Endothelial cell (in vitro differentiated cells): ENCODE measurements at regions not wholly inside any gene's neighbourhood (a gene's known extent, or its start where the extent isn't known, plus 50 kb on each side); places are given as distances from the start of the nearest gene placed in this dataset.

Experiments
- DNase-seq: peaks from one replicate; pipeline ENCODE4 v3.0.0; 2021; ENCODE audit warnings: low spot score
- H3K27ac Mint-ChIP-seq: one replicate; pipeline ENCODE4 v1.8.0; 2021; ENCODE audit warnings: mixed read lengths, inconsistent platforms; ENCODE audit not compliant: unreplicated experiment
- H3K27me3 Mint-ChIP-seq: one replicate; pipeline ENCODE4 v1.8.0; 2021; ENCODE audit warnings: mild to moderate bottlenecking, moderate library complexity, mixed read lengths, inconsistent platforms; ENCODE audit not compliant: unreplicated experiment
- H3K36me3 Mint-ChIP-seq: one replicate; pipeline ENCODE4 v1.8.0; 2021; ENCODE audit warnings: mild to moderate bottlenecking, low read depth, mixed read lengths, inconsistent platforms; ENCODE audit not compliant: unreplicated experiment
- H3K4me1 Mint-ChIP-seq: one replicate; pipeline ENCODE4 v1.8.0; 2021; ENCODE audit warnings: mild to moderate bottlenecking, mixed read lengths, inconsistent platforms; ENCODE audit not compliant: unreplicated experiment
- H3K4me3 Mint-ChIP-seq: one replicate; pipeline ENCODE4 v1.8.0; 2021; ENCODE audit warnings: mild to moderate bottlenecking, mixed read lengths, inconsistent platforms; ENCODE audit not compliant: unreplicated experiment
- H3K9me3 Mint-ChIP-seq: one replicate; pipeline ENCODE4 v1.8.0; 2021; ENCODE audit warnings: mixed read lengths, inconsistent platforms; ENCODE audit not compliant: unreplicated experiment
- TF ChIP-seq, protein P1 (sequence below): fragments of 200-600 bp; sonication (generic); IDR thresholded peaks from one replicate; pipeline ENCODE4 v1.5.0; 2021; ENCODE audit warnings: antibody characterized with exemption; ENCODE audit not compliant: unreplicated experiment

DNA sequence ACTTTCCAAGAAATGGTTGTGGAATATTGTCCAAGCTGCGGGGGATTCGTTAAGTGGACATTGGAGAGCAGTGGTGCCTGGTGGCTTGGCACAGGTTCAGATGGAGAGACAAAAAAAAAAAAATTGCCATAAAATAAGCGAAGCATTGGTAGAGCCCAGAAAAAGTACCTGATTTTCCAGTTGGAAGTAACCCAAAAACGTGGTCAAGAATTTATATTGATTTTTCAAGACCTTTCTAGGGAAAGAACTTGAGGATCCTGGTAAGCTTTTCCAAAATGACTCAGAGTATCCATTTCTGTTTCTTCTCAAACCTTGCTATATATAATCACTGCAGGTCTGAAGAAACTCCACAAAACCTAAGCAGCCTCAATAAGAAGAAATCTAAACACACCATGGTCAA, 94.6 kb downstream of the ING1 start:
- H3K27me3 Mint-ChIP-seq, result peaks cover 4% of the 10 kb centered on the region
- no peak overlapping the region for H3K4me3 Mint-ChIP-seq
- TF ChIP-seq, protein P1, sequence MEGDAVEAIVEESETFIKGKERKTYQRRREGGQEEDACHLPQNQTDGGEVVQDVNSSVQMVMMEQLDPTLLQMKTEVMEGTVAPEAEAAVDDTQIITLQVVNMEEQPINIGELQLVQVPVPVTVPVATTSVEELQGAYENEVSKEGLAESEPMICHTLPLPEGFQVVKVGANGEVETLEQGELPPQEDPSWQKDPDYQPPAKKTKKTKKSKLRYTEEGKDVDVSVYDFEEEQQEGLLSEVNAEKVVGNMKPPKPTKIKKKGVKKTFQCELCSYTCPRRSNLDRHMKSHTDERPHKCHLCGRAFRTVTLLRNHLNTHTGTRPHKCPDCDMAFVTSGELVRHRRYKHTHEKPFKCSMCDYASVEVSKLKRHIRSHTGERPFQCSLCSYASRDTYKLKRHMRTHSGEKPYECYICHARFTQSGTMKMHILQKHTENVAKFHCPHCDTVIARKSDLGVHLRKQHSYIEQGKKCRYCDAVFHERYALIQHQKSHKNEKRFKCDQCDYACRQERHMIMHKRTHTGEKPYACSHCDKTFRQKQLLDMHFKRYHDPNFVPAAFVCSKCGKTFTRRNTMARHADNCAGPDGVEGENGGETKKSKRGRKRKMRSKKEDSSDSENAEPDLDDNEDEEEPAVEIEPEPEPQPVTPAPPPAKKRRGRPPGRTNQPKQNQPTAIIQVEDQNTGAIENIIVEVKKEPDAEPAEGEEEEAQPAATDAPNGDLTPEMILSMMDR, result no peak
- H3K27ac Mint-ChIP-seq, result no peak overlapping the region
- DNase-seq, result no peak
- H3K36me3 Mint-ChIP-seq, result no peaks in the 10 kb centered on the region
- no peaks in the 10 kb centered on the region for H3K9me3 Mint-ChIP-seq
- peaks cover 6% of the 10 kb centered on the region for H3K4me1 Mint-ChIP-seq

- H3K27ac Mint-ChIP-seq, result no peak overlapping the region
- H3K36me3 Mint-ChIP-seq, result no peaks in the 10 kb centered on the region
- H3K4me3 Mint-ChIP-seq, result no peak overlapping the region
- TF ChIP-seq, protein P1, result no peak
- H3K9me3 Mint-ChIP-seq, result no peaks in the 10 kb centered on the region
- peaks cover 4% of the 10 kb centered on the region for H3K27me3 Mint-ChIP-seq
- no peak for DNase-seq
- peaks cover 6% of the 10 kb centered on the region for H3K4me1 Mint-ChIP-seq
These were observed 96.5 kb downstream of the ING1 start for GRCh38 chr13:110809871-110810486.

- Mint-ChIP-seq H3K4me1 (peaks cover 6% of the 10 kb centered on the region), H3K27ac (no peak overlapping the region)
- TF ChIP-seq, protein P1, result no peak
These were observed 97.7 kb downstream of the ING1 start for GRCh38 chr13:110811008-110811720.

DNA sequence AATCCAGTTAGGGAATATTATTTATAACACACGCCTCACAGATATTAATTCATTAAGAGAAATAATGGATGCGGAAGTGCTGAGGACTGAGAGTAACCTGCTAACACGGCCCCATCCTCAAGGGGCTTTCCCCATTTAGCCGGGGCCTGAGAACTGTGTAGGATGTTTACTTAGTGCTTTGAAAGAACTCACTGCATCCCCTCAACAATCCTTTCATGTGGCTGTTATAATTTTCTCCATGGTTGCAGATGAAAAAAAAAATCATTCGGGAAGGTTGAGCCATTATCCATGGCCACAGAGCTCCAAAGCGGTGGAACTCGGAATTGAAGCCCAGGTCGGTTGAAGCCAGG, 98.2 kb downstream of the ING1 start:
- peaks cover 4% of the 10 kb centered on the region for H3K27me3 Mint-ChIP-seq
- no peak for DNase-seq
- H3K9me3 Mint-ChIP-seq, result no peaks in the 10 kb centered on the region
- no peaks in the 10 kb centered on the region for H3K36me3 Mint-ChIP-seq
- no peak overlapping the region for H3K4me3 Mint-ChIP-seq
- H3K4me1 Mint-ChIP-seq, result peaks cover 6% of the 10 kb centered on the region
- TF ChIP-seq, protein P1, result no peak
- no peak overlapping the region for H3K27ac Mint-ChIP-seq

More at GRCh38 chr13:110811008-110811720, 97.7 kb downstream of the ING1 start:
- H3K4me3 Mint-ChIP-seq, result no peak overlapping the region
- peaks cover 4% of the 10 kb centered on the region for H3K27me3 Mint-ChIP-seq
- DNase-seq, result no peak
- H3K36me3 Mint-ChIP-seq, result no peaks in the 10 kb centered on the region
- no peaks in the 10 kb centered on the region for H3K9me3 Mint-ChIP-seq
